Activated naive CD4-positive, alpha-beta T cell treated with Interleukin-2 at 50 U/mL for 16 hours (primary cell): ENCODE measurements at regions not wholly inside any gene's neighbourhood (a gene's known extent, or its start where the extent isn't known, plus 50 kb on each side); places are given as distances from the start of the nearest gene placed in this dataset.

Experiments used
- DNase-seq: peaks from one replicate; pipeline ENCODE4 v3.0.0-alpha.2; 2020

DNA sequence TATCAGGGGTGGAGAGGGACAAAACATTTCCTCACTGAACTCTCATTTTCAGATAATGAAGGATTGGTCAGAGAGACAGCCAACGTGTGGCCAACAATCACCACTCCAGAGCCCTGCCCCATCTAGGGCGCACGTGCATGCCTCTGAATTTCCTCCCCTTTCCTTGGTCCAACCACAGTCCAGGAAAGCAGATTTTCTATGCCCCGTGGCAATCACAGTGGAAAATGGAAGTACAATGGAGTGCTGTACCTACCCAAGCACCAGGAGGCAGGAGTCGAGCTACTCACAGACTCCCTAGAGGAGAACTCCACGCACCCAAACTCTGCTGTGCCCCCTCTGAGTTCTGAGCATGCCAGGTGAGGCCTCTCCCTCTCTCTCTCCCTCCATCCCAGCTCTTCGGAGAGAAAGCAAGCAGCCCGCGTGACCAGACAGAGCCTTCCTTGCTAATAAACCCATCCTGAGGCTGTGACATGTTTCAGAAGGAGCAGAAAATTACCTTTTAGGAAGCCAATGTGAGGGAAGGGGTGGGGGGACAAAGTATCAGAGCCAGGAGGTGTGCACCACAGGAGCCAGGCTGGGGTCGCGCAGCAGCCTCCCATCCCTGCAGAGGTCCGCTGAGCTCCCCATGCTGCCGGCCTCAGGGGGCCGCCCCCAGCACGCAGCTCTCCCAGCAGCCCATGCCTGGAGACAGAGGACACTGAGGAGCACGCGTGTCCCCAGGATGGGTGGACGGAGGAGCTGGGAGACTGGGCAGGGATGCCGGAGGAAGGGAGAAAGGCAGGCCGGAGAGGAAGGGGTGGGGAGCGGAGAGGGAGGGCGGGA is 73.4 kb downstream of the PITPNM2 start:
- no peak for DNase-seq

DNA sequence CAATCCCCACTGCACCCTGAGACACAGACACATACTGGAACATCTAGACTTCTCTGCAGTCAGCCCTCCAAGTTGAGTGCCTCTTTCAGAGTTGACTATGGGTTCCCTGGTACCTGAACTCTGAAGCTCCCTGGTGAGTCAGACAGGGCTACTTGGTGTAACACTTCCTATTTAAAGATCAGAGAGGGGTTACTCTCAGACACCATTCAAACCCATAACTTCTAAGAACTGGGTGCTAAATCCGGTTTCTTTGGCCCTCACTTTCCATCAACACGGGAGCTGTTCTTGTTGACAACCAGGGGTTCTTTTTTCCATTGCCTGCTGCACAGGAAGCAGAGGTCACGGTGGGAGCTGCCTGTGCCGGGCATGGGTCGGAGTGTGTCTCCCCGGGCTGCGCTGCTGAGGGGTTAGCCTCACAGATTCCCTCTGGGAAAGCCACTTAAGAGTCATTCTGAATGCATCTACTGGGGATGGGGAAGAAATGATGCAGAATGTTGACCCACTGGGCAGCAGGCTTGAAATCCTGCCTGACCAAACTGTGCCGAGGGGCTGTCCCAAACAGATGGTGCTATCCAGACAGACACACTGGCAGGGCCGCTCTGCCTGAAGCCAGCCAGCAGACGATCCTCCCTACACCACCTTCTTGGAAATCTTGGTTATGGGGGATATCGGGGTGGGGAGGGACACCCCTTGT is 74.1 kb downstream of the PITPNM2 start:
- peak; percentile 52 for DNase-seq

DNA sequence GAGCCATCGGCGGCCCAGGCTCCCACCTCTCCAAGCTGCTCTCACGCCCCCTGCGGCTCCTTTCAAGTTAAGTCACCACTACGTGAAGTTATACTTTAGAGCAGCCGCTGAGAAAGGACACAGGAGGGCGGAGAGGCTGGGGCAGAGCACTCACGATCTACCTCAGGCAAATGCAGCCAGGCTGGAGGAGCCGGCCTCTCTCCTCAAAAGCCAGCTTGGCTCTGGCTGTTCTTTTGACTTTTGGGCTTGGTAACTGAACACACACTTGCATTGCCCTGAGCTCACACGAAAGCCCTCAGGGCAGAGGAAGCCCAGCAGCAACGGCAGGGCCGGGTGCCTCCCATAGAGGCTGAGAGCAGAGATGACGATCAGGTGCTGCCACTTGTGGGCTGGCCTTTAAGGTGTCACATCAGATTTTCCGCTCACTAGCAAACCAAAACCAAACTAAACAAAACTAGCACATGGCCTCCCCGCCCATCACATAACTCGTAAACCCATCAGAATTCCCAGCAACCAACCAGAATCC is 75.2 kb downstream of the PITPNM2 start:
- peak; percentile 78 for DNase-seq

DNA sequence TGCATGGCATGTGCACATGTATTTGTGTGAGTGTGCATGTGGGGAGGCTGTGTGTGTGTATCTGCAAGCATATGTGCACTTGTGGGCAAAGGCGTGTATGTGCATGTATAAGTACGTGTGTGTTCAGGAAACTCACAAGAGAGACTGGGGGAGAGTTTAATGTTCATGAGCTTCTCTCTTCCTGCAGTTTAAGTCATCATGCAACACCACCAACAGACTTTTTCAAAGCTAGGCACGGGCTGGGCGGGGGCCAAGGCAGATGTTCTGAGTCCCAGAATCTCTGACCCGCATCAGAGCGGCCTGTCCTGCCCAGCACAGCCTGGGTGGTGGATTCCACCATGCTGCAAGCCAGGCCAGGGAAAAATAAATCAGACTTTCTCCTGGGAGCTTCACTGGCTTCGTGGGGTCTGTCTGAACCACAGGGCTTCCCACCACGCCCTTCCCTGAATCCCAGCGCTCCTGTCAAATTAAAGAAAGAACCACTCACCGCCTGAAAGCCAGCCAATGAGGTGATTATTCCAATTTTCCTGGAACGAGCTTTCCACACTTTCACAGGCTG is 75.7 kb downstream of the PITPNM2 start:
- no peak for DNase-seq

DNA sequence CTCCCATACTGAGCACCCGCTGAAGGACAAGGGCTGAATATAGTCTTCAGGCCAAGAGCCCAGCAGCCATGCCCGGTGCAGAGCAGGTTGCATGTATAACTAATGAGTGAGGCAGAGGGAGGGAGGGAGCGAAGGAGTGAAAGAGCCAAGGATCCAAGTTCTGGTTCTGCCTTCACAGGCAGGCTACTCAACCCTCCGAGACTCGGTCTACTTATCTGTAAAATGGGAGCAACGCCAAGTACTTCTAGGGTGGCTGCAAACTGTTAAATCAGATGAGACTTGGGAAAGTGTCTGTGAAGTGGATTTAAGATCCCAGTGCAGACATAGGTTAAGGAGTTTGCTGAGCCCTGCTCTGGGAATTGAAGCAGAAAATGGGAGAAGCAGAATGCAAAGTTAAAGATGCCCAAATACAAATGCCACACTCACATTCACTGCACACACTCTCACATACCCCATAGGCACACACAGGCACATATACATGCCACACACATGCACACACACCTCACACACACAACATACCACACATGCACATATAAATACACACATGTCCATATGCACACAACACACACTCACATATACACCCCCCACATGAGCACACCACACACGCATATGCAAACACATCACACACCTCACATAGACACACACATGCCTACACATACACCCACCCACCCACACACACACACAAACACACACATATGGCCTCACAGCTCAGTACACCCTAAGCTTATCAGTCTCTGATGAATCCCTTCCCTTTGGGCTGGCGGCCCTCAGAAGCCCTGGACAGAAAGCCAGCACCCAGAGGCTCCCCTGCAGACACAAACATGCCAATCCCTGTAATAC is 76.7 kb downstream of the PITPNM2 start:
- DNase-seq, result no peak

DNA sequence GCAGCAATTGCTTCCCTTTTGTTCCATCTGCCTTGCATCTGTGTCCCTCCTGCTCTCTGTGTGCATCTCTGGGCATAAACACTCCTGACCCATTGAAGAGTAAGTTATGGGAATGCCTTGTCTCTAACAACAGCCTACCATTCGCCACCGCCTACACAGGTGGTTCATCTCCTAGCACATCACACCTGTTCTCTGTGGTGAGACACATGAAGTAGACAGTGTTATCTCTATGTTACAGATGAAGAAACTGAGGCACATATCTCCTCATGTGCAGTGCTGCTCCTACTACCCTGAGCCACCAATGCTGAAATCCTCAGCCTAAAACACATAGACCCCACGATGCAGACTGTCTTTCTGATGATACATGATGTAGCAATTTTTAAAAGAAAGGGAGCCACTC is 77.6 kb downstream of the PITPNM2 start:
- no peak for DNase-seq

DNA sequence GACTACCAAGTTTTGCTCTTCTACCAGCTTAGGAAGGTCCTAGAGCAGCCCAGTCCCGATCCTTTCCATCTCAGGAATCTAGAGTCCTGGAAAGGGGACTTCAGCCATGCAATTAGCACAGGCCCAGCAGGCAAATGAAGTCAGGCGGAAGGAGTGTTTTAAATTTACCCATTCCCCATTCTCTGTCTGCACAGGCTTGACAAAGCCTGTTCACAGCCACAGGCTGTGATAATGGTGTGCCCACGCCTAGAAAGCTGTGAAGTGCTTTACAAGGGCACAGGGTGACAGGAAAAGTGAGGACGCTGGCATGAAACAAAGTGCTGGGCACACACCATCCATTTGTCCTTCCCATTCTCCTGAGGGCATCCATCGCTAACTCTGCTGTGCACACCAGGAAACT is 79.0 kb downstream of the PITPNM2 start:
- no peak for DNase-seq

DNA sequence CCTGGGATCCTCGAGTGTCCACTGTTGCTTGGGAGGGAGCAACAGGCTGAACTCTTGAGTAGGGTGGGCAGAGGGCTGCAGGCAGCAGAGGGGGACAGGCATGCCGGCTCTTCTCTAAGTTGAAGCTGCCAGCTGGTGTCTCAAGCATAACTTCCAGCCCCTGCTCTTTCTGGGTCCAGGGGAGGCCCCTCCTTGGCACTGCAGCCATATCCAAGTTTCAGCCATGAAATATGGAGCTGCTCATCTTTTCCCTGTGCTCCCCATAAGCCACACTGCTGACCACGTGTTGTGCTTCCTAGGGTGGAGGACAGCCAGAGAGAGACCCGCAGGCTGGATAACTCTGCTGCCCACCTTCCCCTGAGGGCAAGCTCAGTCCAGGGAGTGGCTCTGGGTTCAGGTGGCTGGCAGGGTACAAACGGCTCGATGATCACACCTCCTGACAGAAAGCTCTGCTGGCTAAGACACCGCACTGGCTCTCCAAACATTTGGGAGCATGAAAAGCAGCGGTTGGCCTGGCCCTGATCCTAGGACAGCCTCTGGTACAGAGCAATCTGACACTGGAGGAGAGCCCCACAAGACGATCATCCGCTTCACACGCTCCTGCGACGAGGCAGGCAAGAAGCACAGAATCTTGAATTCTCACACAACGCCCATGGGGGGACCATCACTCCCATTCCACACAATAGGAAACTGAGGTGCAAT is 79.6 kb downstream of the PITPNM2 start:
- DNase-seq, result no peak

DNA sequence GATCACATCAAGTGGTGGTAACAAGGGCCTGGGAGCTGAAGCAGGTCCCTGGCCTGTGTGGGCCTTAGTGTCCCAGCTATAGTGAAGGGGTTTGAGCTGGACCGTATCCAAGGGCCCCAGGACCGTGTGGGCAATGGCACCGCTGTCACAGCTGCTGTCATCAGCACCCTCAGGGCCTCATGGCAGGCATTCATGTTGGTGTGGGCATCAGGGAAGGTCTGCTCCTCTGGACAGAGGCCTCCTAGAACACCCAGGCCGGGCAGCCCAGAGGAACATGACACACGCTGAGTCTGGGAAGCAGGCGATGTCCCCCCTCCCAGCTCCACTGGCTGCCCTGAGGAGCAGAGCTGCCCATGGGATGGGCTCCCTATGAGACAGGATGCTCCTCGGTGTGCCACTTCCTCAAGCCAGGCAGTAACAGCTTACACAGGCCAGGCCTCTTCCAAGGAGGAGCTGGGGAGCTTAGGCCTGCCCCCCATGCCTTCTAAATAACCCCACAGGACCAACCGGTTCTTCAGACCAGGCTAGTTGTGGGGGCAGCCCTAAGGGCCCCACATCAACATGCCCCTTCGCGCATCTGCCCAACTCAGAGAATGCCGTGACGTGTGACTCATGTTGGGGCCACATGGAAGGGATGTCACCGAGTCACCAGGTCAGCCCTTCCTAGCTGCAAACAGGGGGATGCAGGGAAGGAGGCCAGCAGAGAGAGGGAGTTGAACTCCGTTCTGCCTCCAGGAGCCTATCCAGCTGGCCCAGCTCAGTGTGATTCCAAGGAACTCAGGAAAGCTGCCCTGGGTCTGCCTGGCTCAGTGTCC is 80.4 kb downstream of the PITPNM2 start:
- DNase-seq, result no peak

DNA sequence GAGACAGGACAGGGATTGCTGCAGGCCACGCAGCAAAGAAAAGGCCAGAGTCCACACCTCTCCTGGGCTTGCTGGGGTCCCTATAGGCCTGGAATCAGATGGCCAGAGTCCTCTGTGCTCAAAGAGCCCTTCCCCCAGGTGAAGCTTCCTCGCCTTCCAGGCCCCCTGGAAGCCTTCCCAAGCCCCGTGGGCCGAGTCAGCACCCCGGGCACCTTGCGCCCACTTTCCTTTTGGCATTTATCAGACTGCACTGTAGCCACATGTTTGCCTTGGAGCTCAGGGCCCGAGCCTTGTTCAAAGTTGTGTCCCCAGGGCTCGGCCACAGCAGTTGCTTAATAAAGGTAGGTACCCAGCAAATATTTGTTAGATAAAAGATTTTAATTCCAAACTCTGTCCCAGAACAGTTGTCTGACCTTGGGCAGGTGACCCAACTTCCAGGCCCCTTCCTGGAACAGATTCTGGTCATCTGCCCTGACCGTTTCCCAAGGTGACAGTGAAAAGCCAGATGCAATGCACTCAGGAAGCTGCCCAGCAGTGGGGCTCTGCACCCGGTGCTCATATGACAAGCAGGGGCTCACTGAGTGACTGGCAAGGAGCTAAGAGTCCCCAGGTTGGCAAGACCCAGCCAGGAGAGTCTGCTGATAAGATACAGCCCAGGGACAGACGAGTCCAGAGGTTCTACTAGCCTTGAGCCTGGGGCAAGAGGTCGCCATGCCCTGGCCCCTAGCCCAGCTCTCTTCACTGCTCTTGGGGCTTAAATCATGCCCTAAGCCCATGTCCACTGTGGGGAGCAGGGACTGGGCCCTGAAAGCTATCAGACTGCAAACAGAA is 81.2 kb downstream of the PITPNM2 start:
- no peak for DNase-seq

DNA sequence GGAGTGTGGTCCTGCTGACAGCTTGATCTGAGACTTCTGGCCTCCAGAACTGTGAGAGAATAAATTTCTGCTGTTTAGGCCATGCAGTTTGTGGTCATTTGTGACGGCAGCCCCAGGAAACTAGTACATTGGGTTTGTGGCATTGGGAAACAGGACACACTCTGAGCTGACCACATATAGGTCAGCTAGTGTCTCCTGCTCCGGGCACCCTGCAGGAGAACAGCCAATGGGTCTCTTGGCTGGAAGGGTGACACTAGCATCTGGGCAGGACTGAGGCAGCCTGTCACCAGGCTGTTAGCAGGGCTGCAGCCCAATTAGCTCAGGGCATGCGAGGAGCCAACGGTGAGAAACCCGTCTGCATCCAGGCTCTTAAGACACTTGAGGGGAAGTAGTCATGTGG is 83.2 kb downstream of the PITPNM2 start:
- DNase-seq, result no peak

DNA sequence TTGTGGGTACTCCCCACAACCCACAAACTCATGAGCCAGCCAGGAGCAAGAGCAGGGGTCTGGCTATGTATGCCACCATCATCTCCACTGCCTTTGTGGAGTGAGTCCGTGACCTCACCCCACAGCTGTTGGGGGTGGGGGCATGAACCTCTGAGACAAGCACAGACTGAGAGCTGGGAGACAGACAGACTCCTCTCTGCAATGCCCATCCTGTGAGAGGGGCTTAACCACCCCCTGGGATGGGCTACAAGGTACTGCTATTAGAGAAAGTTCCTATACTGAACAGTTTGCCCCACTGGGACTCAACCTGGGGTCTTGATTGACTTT is 84.5 kb downstream of the PITPNM2 start:
- DNase-seq, result no peak

DNA sequence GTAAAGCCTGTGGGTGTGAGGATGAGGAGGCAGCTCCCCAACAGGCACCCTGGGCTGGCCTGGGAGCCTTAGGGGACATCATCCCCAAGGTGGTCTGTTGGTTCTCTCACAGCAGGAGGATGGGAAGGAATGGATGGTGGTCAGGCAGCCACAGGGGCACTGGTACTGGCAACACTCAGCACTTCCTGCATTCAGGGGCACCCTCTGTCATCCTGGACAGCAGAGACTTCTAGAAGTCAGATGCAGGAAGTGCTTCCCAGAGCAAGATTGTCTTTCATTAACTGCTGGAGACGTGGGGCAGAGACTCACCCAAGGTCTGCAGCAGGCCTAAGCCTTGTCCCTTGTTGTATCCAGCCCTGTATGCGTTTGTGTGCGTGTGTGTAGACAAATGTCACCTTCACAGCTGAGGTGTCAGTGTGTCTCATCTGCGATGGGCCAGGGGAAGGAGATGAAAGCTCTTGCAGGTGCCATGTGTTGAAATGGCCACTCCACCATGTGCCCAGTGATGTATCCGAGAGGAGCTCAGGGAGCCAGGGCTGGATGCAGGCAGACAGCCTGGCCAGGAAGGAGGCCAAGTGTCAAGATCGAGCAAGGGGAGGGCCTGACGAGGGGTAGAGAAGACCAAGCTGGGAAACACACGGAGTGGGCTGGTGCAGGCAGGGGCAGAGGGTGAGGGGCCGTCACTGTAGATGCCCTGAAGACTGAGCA is 85.1 kb downstream of the PITPNM2 start:
- DNase-seq, result no peak

DNA sequence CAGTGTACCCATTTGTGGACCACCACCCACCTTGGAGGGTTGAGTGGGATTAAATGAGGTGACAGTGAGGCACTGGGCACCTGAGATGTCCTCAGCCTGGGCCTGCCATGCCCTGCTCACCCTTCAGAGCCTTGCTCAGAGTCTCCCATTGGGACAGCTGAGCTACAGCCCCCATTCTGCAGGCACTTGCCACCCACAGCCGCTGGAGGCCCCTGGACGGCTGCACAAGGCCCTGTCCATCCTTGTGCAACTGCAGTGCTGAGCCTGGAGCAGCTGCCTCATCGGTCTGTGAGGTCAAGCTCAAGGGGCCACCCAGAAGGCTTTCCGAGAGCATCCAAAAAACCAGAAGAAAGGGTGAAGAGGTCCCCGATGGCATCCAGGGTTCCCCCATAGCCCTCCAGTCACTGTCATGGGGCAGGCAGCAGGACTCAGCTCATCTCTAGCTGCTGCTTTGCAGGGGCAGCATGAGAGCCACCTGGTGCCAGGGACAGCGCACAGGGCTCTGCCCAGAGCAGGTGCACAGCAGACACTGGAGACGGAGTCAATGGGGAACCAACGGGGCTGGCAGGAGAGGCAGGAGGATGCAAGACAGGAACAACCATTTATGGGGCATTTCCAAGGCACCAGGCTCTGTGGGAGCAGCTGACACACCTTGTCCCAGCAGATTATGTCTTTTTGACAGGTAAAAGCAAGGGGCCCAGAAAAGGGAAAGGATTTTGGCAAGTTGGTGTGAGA is 84.6 kb downstream of the ARL6IP4 start:
- DNase-seq, result no peak

DNA sequence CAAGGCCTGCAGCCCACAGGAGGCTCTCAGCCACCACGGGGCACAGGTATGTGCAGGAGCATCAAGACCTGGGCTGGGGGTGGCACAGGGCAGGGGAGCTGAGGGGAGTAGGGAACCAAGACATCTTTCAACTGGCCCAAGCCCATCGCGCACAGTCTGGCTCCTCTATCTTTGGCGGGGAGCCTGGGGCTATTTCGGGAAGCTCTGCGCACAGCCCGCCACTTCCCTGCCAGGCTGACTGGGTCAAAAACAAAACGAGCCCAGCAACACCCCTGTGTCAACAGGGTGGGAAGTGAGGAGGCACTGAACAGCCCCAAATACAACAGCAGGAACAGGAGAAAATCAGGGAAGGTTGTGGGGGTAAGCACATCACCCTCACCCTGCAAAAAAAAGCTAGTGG is 83.9 kb downstream of the ARL6IP4 start:
- DNase-seq, result no peak

DNA sequence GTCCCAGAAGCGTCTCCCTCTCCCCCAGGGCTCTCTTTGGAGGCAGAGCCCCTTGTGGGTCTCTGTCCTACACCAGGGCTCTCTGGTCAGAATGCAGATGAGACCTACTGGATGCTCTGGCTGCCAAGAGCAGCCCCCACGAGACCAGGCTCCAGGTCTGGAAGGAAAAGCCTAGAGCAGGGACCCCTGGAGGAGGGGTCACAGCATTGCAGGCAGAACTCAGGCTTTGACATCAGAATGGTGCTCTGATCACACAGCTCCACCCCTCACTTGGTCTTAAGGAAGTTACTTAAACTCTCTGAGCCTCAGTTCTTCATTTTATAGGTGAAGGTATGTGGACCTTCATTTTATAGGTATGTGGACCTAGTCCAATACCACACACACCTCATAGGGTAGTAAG is 83.1 kb downstream of the ARL6IP4 start:
- no peak for DNase-seq

DNA sequence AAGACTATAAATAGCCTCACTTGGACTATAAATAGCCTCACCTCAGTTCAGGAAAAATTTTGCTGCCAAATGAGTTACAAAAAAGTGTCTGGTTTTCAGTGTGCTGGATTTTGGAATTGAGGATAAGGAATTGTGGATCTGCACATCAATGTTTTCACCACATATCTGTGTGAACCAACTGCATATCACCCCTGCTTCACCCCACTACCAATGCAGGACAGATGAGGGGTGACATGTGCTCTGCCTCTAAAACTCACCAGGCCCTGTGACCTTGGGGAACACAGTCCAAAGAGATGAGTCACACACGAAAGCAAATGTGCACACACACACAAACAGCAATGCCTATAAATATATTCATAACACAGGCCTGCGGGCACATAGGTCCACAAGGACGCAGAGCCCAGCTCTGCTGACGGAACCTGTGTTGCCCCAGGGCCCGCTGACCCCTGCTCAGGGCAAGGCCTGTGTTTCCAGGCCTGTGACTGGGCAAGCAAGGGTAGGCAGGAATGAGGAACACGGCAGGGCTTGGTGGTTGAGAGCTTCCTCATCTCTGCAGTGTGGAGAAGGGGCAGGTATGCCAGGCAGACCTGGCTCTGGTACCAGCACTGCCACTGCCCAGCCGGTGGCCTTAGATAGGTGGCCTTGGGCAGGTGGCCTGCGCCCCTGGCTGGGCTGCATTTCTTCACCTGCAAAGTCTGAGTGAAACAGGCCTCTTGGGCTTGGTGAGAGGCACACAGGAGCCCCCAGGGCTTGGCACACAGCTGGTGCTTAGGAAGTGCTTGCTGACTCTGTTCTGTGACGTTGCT is 82.4 kb downstream of the ARL6IP4 start:
- no peak for DNase-seq

DNA sequence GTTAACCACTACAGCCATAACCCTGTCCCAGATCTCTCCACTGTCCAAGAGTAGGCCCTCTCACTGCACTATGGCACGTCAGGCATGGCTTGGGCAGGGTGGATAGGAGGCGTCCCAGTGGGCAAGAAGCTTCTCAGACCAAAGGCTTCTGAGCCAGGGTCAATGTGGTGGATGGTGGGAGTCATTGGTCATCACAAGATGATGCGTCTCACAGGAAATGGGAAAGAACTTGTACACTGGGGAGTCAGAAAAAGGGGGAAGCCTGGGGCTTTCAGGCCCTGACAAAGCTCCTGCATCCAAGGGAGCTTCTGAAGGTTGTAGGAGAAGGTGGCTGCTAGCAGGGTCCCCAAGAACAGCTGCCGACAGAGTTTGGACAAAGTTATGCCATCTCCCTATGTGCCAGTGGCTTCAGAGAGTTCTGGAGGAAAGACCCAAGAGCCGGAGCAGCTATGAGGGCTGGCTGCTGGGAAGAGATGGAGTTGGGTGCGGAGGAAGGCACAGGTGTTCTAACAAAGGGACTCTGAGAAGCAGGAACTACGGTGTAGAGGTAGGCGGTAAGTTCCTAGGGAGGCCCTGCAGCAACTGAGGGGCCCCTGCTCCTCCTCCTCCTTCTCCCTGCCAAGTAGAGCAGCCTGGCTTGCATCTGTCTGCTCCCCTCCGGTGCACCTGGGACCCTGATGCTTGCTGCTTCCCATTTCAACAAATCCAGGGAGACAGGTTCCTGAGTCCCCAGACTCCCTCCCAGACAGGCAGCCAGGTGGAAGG is 81.1 kb downstream of the ARL6IP4 start:
- DNase-seq, result no peak
